ENCODE measurements at regions not wholly inside any gene's neighbourhood (a gene's known extent, or its start where the extent isn't known, plus 50 kb on each side); places are given as distances from the start of the nearest gene placed in this dataset.

GRCh38 chr2:21256006-21256405, 132.2 kb downstream of the TDRD15 start:
- TF ChIP-seq EP300 (IDR thresholded peaks at IDR 0.05) = no peak
- TF ChIP-seq POLR2A (IDR thresholded peaks at IDR 0.05) = no peak
- TF ChIP-seq CTCF (IDR thresholded peaks at IDR 0.05) = no peak
- TF ChIP-seq POLR2AphosphoS5 (IDR thresholded peaks at IDR 0.05) = no peak
